ENCODE measurements at regions not wholly inside any gene's neighbourhood (a gene's known extent, or its start where the extent isn't known, plus 50 kb on each side); places are given as distances from the start of the nearest gene placed in this dataset.

- TF ChIP-seq MAX (IDR thresholded peaks at IDR 0.05): no peak
Measured at GRCh38 chr20:48335308-48336050, 492.3 kb downstream of the PREX1 start (continued).

DNA sequence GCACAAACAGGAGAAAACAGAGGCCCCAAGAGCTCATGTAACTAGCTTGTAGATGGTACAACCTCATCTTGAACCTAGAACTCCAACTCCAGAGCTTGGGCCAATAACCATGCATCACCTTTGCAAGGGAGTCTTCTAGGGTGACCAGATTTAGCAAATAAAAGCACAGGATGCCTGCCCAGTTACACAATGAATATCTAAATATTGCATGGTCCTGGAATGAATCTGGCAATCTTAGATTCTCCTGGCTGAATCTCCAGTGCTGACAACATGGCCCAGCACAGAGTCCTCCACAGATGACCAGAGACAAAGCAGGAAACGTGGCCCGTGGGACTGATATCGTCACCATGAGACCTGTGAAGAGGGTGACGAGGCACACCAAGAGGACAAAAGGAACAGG is 494.1 kb downstream of the PREX1 start:
- in situ Hi-C loops (cut with HindIII; ENCODE audit: extremely low pct_ligation_motif_present, low pct_unique_long_range_greater_than_20kb): no loop called here
- Histone ChIP-seq H3K9ac (ENCODE audit: insufficient read depth, low read depth, low read length) (no peak overlapping the region), H3K79me2 (ENCODE audit: insufficient read depth, low read length) (no peaks in the 10 kb centered on the region), H3K36me3 (replicated peaks in 1 of 2; ENCODE audit: control insufficient read depth in 1 of 2, insufficient read depth in 2 of 2, low read length in 2 of 2) (no peaks in the 10 kb centered on the region), H3K4me1 (ENCODE audit: insufficient read depth, low read length) (peaks cover 29% of the 10 kb centered on the region), H3K27ac (ENCODE audit: extremely low read length, insufficient read depth, low read length) (no peak overlapping the region), H4K20me1 (ENCODE audit: insufficient read depth, low read length) (no peaks in the 10 kb centered on the region), H2AFZ (ENCODE audit: low read length) (no peak overlapping the region), H3K9me3 (ENCODE audit: low read length) (no peaks in the 10 kb centered on the region), H3K4me2 (ENCODE audit: low read depth, low read length) (no peak overlapping the region), H3K4me3 (replicated peaks in 1 of 3; ENCODE audit: insufficient read depth in 1 of 3, low read depth in 2 of 3, low read length in 3 of 3) (no peak overlapping the region), H3K27me3 (ENCODE audit: control insufficient read depth in 1 of 2, insufficient read depth in 2 of 2, low read length in 2 of 2) (peaks cover 0 to 11% of the 10 kb centered on the region in 2 experiments; a peak in 2 of 5 replicates)
- intact Hi-C loops (cut with micrococcal nuclease; ENCODE audit: unreplicated experiment): no loop called here
- DNase-seq (ENCODE audit: low spot score): no peak
- 30% methylated on average over 4 of the region's 4 CpGs for WGBS (ENCODE audit: low lambda C conversion rate)
- no peak for ATAC-seq
- FAIRE-seq: no peak
- TF ChIP-seq TFDP1 (CRISPR knock-in tag; IDR thresholded peaks at IDR 0.05; ENCODE audit: borderline replicate concordance): no peak
- 0 out of 2 replicates have a peak, but pooled peaks have one; percentile 25 for TF ChIP-seq CREB1 (IDR thresholded peaks at IDR 0.05)
- no peak for TF ChIP-seq CREB1 (CRISPR knock-in tag; IDR thresholded peaks at IDR 0.05)
- no TSS peak for BruUV-seq (replicated peaks)
- POLR2A ChIA-PET: no interaction called here
- CTCF ChIA-PET (ENCODE audit: low intra/inter-chr PET ratio, low total read pairs): no interaction called here

GRCh38 chr20:48332555-48332954 is 495.2 kb downstream of the PREX1 start:
- peaks cover 0 to 11% of the 10 kb centered on the region in 2 experiments; a peak in 2 of 5 replicates for H3K27me3 ChIP-seq (ENCODE audit: control insufficient read depth in 1 of 2, insufficient read depth in 2 of 2, low read length in 2 of 2)
- TF ChIP-seq E2F5 (CRISPR knock-in tag; conservative IDR thresholded peaks at IDR 0.05) (no peak), FOXO1 (CRISPR knock-in tag; IDR thresholded peaks at IDR 0.05) (no peak), ZNF510 (CRISPR knock-in tag; IDR thresholded peaks at IDR 0.05; ENCODE audit: low read depth) (no peak), IRX3 (CRISPR knock-in tag; IDR thresholded peaks at IDR 0.05; ENCODE audit: borderline replicate concordance, low read depth) (no peak), ZNF570 (CRISPR knock-in tag; IDR thresholded peaks at IDR 0.05; ENCODE audit: borderline replicate concordance) (no peak), ZNF7 (CRISPR knock-in tag; IDR thresholded peaks at IDR 0.05) (no peak), ZNF333 (CRISPR knock-in tag; IDR thresholded peaks at IDR 0.05; ENCODE audit: borderline replicate concordance) (no peak), HDAC1 (CRISPR knock-in tag; IDR thresholded peaks at IDR 0.05) (no peak)

More at GRCh38 chr20:48332555-48332954, 495.2 kb downstream of the PREX1 start:
- ATAC-seq: no peak
- no peak for DNase-seq (ENCODE audit: low spot score)
- ChIA-PET POLR2A (no interaction called here), CTCF (ENCODE audit: low intra/inter-chr PET ratio, low total read pairs) (no interaction called here)
- Histone ChIP-seq H3K79me2 (ENCODE audit: insufficient read depth, low read length) (no peaks in the 10 kb centered on the region), H3K4me2 (ENCODE audit: low read depth, low read length) (no peak overlapping the region), H3K9ac (ENCODE audit: insufficient read depth, low read depth, low read length) (no peak overlapping the region), H4K20me1 (ENCODE audit: insufficient read depth, low read length) (no peaks in the 10 kb centered on the region), H3K36me3 (replicated peaks in 1 of 2; ENCODE audit: control insufficient read depth in 1 of 2, insufficient read depth in 2 of 2, low read length in 2 of 2) (no peaks in the 10 kb centered on the region), H2AFZ (ENCODE audit: low read length) (no peak overlapping the region), H3K4me1 (ENCODE audit: insufficient read depth, low read length) (peaks cover 29% of the 10 kb centered on the region), H3K9me3 (ENCODE audit: low read length) (no peaks in the 10 kb centered on the region), H3K4me3 (replicated peaks in 1 of 3; ENCODE audit: insufficient read depth in 1 of 3, low read depth in 2 of 3, low read length in 3 of 3) (no peak overlapping the region), H3K27ac (ENCODE audit: extremely low read length, insufficient read depth, low read length) (no peak overlapping the region)
- 9% methylated on average over 3 of the region's 3 CpGs for WGBS (ENCODE audit: low lambda C conversion rate)
- BruUV-seq (replicated peaks): no TSS peak
- in situ Hi-C loops (cut with HindIII; ENCODE audit: extremely low pct_ligation_motif_present, low pct_unique_long_range_greater_than_20kb): no loop called here
- no peak for FAIRE-seq
- intact Hi-C loops (cut with micrococcal nuclease; ENCODE audit: unreplicated experiment): no loop called here
